PC-3 (cell line): ENCODE measurements at regions not wholly inside any gene's neighbourhood (a gene's known extent, or its start where the extent isn't known, plus 50 kb on each side); places are given as distances from the start of the nearest gene placed in this dataset.

ENCODE experiments used
- CTCF ChIP-seq: fragments of 300-600 bp; sonication (generic); conservative IDR thresholded peaks from 2 replicates; pipeline ENCODE4 v1.5.1; 2017; ENCODE audit warnings: antibody characterized with exemption, low read depth, mild to moderate bottlenecking, low read length
- EZH2 ChIP-seq: fragments of 300-600 bp; sonication (generic); IDR thresholded peaks from one replicate; pipeline ENCODE4 v1.6.1; 2017; ENCODE audit warnings: antibody characterized with exemption, mild to moderate bottlenecking, low read length; ENCODE audit not compliant: unreplicated experiment
- EZH2phosphoT487 ChIP-seq: fragments of 300-600 bp; sonication (generic); IDR thresholded peaks from 2 replicates; pipeline ENCODE4 v1.6.1; 2018; ENCODE audit warnings: mild to moderate bottlenecking, antibody characterized with exemption, low read length, borderline replicate concordance

- TF ChIP-seq CTCF (no peak), EZH2 (no peak), EZH2phosphoT487 (no peak)
Observed at GRCh38 chr2:58304843-58305242, 63.7 kb upstream of the FANCL start.
